OCI-LY3 (cell line): ENCODE measurements at regions not wholly inside any gene's neighbourhood (a gene's known extent, or its start where the extent isn't known, plus 50 kb on each side); places are given as distances from the start of the nearest gene placed in this dataset.

Experiments used
- EZH2phosphoT487 ChIP-seq: fragments of 200-600 bp; shearing (Covaris generic); IDR thresholded peaks from 2 replicates; pipeline ENCODE4 v1.6.1; 2018; ENCODE audit warnings: antibody characterized with exemption, mixed run types, low read depth
- TF ChIP-seq, protein P1 (sequence below): fragments of 200-600, 300-600 bp; sonication (generic); IDR thresholded peaks from 2 replicates; pipeline ENCODE4 v1.5.1; 2014; ENCODE audit warnings: antibody characterized with exemption, low read length, low read depth

DNA sequence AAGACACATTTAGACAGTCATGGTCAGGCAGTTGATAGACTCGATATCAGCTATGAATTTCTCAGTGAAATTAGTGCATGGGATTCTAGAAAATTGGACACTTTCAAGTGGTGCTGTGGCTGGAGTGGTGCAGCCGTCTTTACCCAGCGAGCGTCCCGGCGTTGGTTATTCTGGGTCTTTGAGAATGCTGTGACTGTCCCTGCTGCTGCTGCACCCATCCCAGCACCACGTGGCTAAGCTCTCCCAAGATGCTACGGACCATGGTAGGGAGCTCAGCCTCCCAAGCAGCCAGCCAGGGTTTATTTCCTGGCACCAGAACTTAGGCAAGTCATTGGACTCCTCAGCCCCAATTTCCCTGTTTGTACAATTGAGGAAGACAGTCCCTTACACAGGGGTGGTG, 147.2 kb upstream of the RPS6KA2 start:
- TF ChIP-seq, protein P1, sequence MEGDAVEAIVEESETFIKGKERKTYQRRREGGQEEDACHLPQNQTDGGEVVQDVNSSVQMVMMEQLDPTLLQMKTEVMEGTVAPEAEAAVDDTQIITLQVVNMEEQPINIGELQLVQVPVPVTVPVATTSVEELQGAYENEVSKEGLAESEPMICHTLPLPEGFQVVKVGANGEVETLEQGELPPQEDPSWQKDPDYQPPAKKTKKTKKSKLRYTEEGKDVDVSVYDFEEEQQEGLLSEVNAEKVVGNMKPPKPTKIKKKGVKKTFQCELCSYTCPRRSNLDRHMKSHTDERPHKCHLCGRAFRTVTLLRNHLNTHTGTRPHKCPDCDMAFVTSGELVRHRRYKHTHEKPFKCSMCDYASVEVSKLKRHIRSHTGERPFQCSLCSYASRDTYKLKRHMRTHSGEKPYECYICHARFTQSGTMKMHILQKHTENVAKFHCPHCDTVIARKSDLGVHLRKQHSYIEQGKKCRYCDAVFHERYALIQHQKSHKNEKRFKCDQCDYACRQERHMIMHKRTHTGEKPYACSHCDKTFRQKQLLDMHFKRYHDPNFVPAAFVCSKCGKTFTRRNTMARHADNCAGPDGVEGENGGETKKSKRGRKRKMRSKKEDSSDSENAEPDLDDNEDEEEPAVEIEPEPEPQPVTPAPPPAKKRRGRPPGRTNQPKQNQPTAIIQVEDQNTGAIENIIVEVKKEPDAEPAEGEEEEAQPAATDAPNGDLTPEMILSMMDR: no peak
- no peak for TF ChIP-seq EZH2phosphoT487
